GM12872 (cell line): ENCODE measurements at regions not wholly inside any gene's neighbourhood (a gene's known extent, or its start where the extent isn't known, plus 50 kb on each side); places are given as distances from the start of the nearest gene placed in this dataset.

Source experiments
- TF ChIP-seq, protein P1 (sequence below): IDR thresholded peaks from 3 replicates; pipeline ENCODE4 v1.5.1; 2011; ENCODE audit warnings: low read depth, mild to moderate bottlenecking, low read length, moderate library complexity; ENCODE audit not compliant: insufficient read depth

DNA sequence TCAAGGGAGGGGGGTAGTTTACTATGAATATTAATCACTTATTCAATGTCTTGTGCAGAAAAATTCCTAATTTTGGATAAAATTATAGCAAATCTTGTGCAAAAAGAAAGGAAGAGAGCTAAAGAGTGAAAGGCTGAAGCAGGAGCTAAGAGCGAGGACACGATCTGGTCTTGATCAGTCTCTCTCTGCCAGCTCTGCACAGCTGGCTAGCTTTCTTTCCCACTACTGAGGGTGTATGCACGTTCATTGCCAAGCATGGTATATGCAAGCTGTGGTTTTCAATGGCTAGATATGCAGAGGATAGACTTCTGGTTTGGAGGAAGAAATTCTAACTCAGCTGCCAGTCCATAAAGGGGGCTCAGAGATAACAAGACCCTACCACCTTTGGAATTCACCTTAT lies 297.3 kb downstream of the CYRIA start:
- TF ChIP-seq, protein P1, sequence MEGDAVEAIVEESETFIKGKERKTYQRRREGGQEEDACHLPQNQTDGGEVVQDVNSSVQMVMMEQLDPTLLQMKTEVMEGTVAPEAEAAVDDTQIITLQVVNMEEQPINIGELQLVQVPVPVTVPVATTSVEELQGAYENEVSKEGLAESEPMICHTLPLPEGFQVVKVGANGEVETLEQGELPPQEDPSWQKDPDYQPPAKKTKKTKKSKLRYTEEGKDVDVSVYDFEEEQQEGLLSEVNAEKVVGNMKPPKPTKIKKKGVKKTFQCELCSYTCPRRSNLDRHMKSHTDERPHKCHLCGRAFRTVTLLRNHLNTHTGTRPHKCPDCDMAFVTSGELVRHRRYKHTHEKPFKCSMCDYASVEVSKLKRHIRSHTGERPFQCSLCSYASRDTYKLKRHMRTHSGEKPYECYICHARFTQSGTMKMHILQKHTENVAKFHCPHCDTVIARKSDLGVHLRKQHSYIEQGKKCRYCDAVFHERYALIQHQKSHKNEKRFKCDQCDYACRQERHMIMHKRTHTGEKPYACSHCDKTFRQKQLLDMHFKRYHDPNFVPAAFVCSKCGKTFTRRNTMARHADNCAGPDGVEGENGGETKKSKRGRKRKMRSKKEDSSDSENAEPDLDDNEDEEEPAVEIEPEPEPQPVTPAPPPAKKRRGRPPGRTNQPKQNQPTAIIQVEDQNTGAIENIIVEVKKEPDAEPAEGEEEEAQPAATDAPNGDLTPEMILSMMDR: no peak

DNA sequence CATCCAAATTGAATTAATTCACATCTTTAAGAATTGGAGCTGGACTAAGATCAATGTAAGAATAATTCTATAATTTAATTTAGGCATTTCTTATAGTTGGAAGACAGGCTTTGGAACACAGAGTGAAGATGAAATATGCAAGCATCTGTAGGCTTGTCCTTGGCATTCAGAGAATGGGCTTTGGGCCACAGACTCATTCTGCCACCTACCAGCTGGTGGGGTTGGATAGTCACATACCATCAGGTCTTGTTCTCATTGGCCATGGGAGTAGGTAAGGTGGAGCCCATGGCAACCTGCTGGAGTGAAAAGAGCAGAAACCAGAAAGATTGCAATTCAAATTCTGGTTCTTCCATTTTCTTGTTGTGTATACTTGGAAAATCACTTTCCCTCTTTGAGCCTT lies 300.3 kb downstream of the CYRIA start:
- TF ChIP-seq, protein P1: no peak

DNA sequence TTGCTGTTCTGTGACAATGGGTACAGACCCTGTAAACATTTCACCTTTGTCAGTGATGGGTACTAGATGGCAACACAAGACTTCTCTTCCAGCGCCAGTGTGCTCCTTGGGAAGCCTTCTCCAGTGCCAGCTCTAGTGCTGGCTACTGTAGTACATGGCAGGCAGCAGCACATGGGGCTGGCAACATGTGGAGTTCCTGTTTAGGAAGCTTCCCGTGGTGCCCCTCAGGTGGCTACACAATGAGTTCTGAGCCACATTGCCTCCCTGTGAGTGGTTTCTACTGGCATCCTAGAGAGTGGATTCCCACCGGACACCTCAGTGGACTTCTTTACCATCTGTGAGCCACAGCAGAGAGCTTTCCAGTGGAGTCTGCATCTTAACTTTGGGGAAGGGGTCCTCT lies 302.1 kb downstream of the CYRIA start:
- TF ChIP-seq, protein P1: no peak

DNA sequence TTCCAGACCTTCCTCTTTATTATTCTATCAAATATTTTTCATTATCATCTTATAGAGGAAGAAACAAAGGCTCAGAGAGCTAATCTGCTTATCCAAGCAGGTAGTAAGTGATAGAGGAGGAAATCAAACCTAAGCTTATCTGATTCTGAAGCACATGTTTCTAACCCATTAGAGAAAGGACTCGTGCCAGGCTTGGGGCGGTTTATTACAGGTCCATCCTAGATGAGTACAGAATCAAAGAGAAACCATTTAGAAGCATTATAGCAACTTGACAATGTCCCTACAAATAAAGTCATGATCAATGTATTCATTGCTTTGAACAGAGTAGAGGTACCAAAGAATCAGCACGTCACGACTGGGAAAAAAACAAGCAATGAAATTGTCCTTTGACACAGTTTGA lies 303.0 kb downstream of the CYRIA start:
- TF ChIP-seq, protein P1: no peak

DNA sequence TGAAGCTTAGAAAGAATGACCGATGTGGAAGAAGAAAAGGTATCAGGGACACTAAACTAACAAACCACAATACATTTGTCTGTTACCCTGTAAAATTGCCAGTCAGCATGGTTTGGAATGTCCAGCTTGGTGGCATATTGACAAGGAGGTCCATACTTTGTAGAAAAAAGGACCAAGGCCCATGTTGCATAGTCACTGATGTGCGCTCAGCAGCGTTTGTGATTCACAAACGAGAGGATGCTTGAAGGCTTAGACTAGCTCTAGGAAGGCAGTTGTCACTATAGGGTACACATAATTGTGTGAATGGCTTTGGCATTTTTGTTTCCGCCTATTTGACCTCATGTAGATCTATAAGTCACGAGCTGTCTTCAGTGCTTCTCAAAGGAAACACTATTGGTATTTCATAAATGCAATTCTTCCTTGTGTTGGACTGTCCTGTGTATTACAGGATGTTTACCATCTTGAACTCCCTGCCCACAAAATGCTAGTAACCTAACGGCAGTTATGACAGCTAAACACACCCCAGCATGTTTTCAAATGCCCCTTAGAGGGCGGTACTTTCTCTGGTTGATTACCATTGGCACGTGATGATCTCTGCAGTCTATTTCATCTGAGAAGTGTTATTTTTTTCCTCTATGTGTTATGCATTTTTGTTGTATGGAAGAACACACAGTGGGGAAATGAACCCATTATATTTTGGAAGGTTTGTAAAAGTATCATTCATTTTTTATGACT lies 304.2 kb downstream of the CYRIA start:
- TF ChIP-seq, protein P1: no peak

DNA sequence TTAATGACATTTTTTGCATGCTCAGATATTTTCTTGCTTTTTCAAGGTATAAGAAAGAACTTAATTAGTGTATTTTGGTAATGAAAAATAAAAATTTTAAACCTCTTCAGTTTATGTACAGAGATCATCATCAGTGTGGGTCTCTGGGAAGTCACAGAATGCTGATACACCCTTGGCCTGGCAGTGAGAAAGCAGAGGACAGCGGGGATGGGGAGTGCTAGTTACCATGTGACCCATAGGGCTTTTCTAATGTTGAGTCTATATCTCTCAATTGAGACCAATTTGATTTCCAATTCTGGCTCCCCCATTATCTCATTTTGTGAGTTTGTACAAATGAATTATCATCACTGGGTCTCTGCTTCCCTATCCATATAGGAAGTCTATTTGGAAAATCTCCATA lies 305.7 kb downstream of the CYRIA start:
- TF ChIP-seq, protein P1: no peak

DNA sequence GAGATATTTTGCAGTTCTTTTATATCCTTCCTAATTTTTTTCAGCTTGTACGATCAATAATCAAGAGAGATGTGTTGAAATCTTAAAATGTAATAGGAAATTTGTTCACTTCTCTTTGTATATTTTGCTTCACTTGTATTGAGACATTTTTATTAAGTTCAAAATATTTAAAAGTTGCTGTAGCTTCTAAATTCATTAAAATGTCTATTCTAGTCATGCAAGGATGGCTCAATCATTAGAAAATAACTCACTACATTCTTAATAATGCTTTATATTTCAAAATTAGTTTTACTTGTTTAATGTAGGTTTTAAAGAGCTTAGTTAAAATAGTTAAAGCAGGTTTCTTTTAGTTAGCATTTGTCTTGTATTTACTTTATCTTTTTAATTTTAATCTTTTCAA lies 308.4 kb downstream of the CYRIA start:
- TF ChIP-seq, protein P1: no peak
